Lower lobe of right lung (tissue), 2 donors: ENCODE measurements at regions not wholly inside any gene's neighbourhood (a gene's known extent, or its start where the extent isn't known, plus 50 kb on each side); places are given as distances from the start of the nearest gene placed in this dataset.

Source experiments
- ATAC-seq, 2 donors: fragments of 200-7000 bp; cut with Tn5 transposase; one replicate each; pipeline ENCODE4 v1.9.1; 2020 to 2022; ENCODE audit warnings: mild to moderate bottlenecking in 2 of 2, moderate library complexity in 2 of 2
- DNase-seq: peaks from one replicate; pipeline ENCODE4 v3.0.0-alpha.2; 2020
- H3K27ac ChIP-seq: fragments of 200-600 bp; one replicate; pipeline ENCODE4 v1.8.0; 2022
- H3K27me3 ChIP-seq: fragments of 200-600 bp; one replicate; pipeline ENCODE4 v1.8.0; 2022; ENCODE audit warnings: low read depth
- H3K36me3 ChIP-seq: fragments of 200-600 bp; one replicate; pipeline ENCODE4 v1.8.0; 2022; ENCODE audit warnings: mild to moderate bottlenecking
- H3K4me1 ChIP-seq: fragments of 200-600 bp; one replicate; pipeline ENCODE4 v1.8.0; 2022
- H3K4me3 ChIP-seq: fragments of 200-600 bp; one replicate; pipeline ENCODE4 v1.8.0; 2022; ENCODE audit warnings: mild to moderate bottlenecking
- H3K9me3 ChIP-seq: fragments of 200-600 bp; one replicate; pipeline ENCODE4 v1.8.0; 2022
- CTCF ChIP-seq: fragments of 200-600 bp; IDR thresholded peaks from one replicate; pipeline ENCODE4 v1.8.0; 2022; ENCODE audit warnings: antibody characterized with exemption, mild to moderate bottlenecking
- intact Hi-C: fragments of 100-400 bp; cut with DNase I; formaldehyde crosslinking; loops from one replicate; pipeline ENCODE4 v1.11.0; 2022
- donor health status: DM: no; HTN: yes; CAD: no; lungs with severe emphysema.

GRCh38 chr6:134610411-134610810, 292.5 kb upstream of the SGK1 start:
- DNase-seq (no peak), ATAC-seq (no peak)
- H3K4me3 ChIP-seq, result no peak overlapping the region
- H3K9me3 ChIP-seq, result no peaks in the 10 kb centered on the region
- TF ChIP-seq CTCF, result no peak
- no peaks in the 10 kb centered on the region for H3K36me3 ChIP-seq
- no peaks in the 10 kb centered on the region for H3K4me1 ChIP-seq
- H3K27ac ChIP-seq, result no peak overlapping the region
- H3K27me3 ChIP-seq, result no peaks in the 10 kb centered on the region
- intact Hi-C loops, result no loop called here

GRCh38 chr6:134609716-134610261, 291.9 kb upstream of the SGK1 start:
- no peaks in the 10 kb centered on the region for H3K36me3 ChIP-seq
- H3K9me3 ChIP-seq, result no peaks in the 10 kb centered on the region
- H3K27ac ChIP-seq, result no peak overlapping the region
- H3K4me3 ChIP-seq, result no peak overlapping the region
- DNase-seq, result no peak
- ATAC-seq, result no peak
- no peak for TF ChIP-seq CTCF
- intact Hi-C loops, result no loop called here
- no peaks in the 10 kb centered on the region for H3K4me1 ChIP-seq
- no peaks in the 10 kb centered on the region for H3K27me3 ChIP-seq

GRCh38 chr6:134607411-134607810, 289.5 kb upstream of the SGK1 start:
- intact Hi-C loops, result no loop called here
- no peak for TF ChIP-seq CTCF

GRCh38 chr6:134605034-134605433, 287.1 kb upstream of the SGK1 start:
- H3K27me3 ChIP-seq, result no peaks in the 10 kb centered on the region
- TF ChIP-seq CTCF, result no peak
- no peak for DNase-seq
- no peak overlapping the region for H3K27ac ChIP-seq
- no peaks in the 10 kb centered on the region for H3K4me1 ChIP-seq
- H3K9me3 ChIP-seq, result peaks cover 8% of the 10 kb centered on the region
- H3K4me3 ChIP-seq, result no peak overlapping the region
- ATAC-seq, result no peak
- no peaks in the 10 kb centered on the region for H3K36me3 ChIP-seq
- intact Hi-C loops, result no loop called here

More at GRCh38 chr6:134607411-134607810, 289.5 kb upstream of the SGK1 start:
- Histone ChIP-seq H3K4me3 (no peak overlapping the region), H3K27ac (no peak overlapping the region), H3K4me1 (no peaks in the 10 kb centered on the region), H3K27me3 (no peaks in the 10 kb centered on the region), H3K9me3 (no peaks in the 10 kb centered on the region), H3K36me3 (no peaks in the 10 kb centered on the region)
- no peak for ATAC-seq
- DNase-seq, result no peak

- no peak for DNase-seq
- no peaks in the 10 kb centered on the region for H3K27me3 ChIP-seq
- no peaks in the 10 kb centered on the region for H3K36me3 ChIP-seq
- no peak for TF ChIP-seq CTCF
- ATAC-seq, result peak; percentile 12 to 27
- H3K9me3 ChIP-seq, result peaks cover 8% of the 10 kb centered on the region
- no peaks in the 10 kb centered on the region for H3K4me1 ChIP-seq
- no peak overlapping the region for H3K4me3 ChIP-seq
- intact Hi-C loops, result no loop called here
- no peak overlapping the region for H3K27ac ChIP-seq
Measured at GRCh38 chr6:134604014-134604676, 286.2 kb upstream of the SGK1 start.
